Stomach (tissue), 4 donors: ENCODE measurements at regions not wholly inside any gene's neighbourhood (a gene's known extent, or its start where the extent isn't known, plus 50 kb on each side); places are given as distances from the start of the nearest gene placed in this dataset.

Source experiments
- EP300 ChIP-seq: sonication (generic); formaldehyde crosslinking; IDR thresholded peaks from one replicate; pipeline ENCODE4 v1.6.1; 2017; ENCODE audit warnings: antibody characterized with exemption
- POLR2A ChIP-seq, 4 donors: fragments of 450-650 bp; IDR thresholded peaks; one replicate each; pipeline ENCODE4 v1.6.1; 2016; ENCODE audit warnings: antibody characterized with exemption in 4 of 4, control low read depth in 2 of 4, mild to moderate bottlenecking in 1 of 4, moderate library complexity in 1 of 4
- POLR2AphosphoS5 ChIP-seq, 3 donors: sonication (generic); formaldehyde crosslinking; IDR thresholded peaks; one replicate each; pipeline ENCODE4 v1.6.1; 2016; ENCODE audit warnings: antibody characterized with exemption in 3 of 3
- TF ChIP-seq, protein P1 (sequence below), 7 experiments: fragments of 450-650 bp in 4 of 7; fragments of 200-600 bp in 3 of 7; sonication (generic) in 3 of 7; IDR thresholded peaks; one replicate each; pipeline ENCODE4 v1.5.1; 2016 to 2019; ENCODE audit warnings: antibody characterized with exemption in 7 of 7, control low read depth in 2 of 7, mild to moderate bottlenecking in 1 of 7

- TF ChIP-seq, protein P1, sequence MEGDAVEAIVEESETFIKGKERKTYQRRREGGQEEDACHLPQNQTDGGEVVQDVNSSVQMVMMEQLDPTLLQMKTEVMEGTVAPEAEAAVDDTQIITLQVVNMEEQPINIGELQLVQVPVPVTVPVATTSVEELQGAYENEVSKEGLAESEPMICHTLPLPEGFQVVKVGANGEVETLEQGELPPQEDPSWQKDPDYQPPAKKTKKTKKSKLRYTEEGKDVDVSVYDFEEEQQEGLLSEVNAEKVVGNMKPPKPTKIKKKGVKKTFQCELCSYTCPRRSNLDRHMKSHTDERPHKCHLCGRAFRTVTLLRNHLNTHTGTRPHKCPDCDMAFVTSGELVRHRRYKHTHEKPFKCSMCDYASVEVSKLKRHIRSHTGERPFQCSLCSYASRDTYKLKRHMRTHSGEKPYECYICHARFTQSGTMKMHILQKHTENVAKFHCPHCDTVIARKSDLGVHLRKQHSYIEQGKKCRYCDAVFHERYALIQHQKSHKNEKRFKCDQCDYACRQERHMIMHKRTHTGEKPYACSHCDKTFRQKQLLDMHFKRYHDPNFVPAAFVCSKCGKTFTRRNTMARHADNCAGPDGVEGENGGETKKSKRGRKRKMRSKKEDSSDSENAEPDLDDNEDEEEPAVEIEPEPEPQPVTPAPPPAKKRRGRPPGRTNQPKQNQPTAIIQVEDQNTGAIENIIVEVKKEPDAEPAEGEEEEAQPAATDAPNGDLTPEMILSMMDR (IDR thresholded peaks at IDR 0.05), result no peak
- TF ChIP-seq EP300 (no peak), POLR2A (IDR thresholded peaks at IDR 0.05) (no peak), POLR2AphosphoS5 (IDR thresholded peaks at IDR 0.05) (no peak)
These were observed 206.3 kb upstream of the FAT3 start for GRCh38 chr11:92018332-92018731.
